ENCODE measurements at regions not wholly inside any gene's neighbourhood (a gene's known extent, or its start where the extent isn't known, plus 50 kb on each side); places are given as distances from the start of the nearest gene placed in this dataset.
"Not testable (repeated sequence)": the region's sequence is repeated elsewhere in the genome, so short reads cannot be mapped to it uniquely, and the experiment has no call there.

DNA sequence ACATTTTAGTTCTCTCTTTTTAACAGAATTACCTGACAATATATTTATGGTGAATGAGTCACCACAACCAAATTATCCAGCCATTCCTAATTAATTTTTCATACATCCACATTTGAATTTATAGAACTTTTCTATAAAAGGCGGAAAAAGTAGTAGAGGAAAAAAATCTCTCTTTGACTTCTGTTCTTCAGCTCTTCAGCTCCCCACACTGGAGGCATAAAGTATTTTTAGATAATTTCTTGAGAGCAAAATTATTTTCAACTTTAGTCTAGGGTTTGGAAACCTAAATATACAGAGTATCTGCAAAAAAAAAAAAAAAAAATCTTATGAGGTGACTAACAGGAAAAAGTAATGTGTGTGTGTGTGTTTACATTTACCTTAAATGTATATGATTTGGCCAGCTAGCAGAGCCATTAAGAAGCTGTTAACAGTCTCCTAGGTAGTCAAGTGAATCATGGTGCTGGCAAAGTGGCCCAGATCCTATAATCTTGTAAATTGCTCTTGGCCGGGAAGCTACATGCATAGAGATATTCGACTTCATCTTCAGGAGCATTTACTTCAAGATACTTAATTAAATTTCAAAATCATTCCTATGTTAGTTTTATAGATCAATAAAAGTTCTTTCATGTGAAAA is 383.1 kb upstream of the STEAP1 start:
- no peak for DNase-seq

DNA sequence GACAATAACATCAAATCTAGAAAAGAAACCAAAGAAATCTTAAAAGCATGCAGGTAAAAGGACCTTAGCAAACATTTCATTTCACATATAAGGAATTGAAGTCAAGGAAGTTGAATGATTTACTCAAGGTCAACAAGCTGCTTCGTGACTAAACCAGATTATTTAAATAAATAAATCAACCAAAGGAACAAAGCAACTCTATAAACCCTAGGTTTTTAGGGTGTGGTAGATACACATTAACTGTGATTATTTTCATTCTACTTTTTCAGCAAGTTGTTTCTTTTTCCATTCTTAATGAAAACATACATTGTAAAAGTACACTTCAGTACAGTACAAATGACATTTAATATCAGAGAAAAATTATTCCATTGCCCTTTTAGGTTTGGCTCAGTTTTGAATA is 382.0 kb upstream of the STEAP1 start:
- DNase-seq = no peak

DNA sequence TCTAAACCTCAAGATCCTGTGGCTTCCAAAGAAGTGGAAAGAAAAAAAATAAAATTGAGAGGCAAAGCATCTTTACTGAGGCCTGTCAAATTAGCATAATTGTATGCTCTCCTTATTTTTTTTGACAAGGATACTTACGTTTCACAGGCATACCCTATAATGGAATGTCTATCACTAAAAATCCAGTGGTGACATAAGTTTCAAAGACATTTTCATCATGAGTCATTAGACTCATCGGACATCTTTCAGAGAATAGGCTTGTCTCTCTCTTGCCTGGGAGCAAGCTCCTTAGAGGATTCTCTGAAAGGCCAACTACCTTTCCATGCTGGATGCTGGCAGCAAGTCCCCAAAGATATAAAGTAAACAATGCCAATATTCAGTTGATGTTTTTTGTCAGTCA is 380.7 kb upstream of the STEAP1 start:
- no peak for DNase-seq

DNA sequence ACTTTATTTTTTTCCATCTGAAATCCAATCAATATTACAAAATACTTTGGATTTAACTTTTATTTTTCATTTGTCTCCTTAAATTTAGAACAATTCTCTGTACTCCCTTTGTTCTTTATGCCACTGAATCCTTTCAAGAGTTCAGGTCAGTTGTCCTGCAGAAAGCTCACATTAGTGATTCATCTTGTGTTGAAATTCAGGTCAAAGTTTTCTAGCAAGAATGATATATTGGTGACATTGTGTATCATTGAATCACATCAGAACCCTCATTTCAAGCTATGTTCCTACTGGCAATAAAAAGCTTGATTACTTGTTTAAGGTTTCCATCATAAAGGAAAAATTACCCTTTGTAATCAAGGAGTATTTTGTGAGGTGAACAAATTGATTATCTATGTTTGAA is 378.8 kb upstream of the STEAP1 start:
- DNase-seq = no peak

DNA sequence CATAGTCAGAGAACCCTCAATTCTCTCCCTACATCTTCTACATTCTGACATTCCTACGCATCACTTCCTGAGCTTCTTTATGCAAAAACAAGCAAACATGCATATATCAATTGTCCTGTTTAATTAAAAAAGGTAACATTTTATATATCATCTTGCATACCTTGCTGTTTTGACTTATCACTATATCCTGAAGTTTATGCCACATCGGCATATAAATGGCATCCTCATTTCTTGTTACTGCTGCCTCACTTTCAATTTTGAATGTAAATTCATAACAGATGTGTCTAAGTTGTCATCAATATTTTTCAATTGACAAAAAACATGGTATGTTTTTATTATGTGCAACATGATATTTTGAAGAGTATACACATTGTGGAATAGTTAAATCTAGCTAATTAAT is 377.3 kb upstream of the STEAP1 start:
- no peak for DNase-seq

DNA sequence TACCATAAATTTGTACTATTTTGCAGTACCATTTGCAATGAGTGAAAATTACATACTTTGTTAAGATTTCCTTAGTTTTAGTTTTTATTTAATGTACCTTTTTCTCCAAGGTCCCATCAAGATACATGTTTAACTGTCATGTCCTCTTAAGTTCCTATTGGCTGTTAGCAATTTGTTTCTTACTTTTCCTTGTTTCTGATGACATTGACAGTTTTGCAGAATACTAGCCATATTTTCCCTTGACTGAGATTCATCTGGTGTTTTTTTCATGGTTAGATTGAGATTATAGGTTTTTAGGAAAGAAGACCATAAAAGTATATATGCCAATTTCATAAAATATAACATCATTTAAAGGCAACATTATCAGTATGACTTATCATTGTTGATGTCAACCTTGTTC is 376.8 kb upstream of the STEAP1 start:
- no peak for DNase-seq

DNA sequence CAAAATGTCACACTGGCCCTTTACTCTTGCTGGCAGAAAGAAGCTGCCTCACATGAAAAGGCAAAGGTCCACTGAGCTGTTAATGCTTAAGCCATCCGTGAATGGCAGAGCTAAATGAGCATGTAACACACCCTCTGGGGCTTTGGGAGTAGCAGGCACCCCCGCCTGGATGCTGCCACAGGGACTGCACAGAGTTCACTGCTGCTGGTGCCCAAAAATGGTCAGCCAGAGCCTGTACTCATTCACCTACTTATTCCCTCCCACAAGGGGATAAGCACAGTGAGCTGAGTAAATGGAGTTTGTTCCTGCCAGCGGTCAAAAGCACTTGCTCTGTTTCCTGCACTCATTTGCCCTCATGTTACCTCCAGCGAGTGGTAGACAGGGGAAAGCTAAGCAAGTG is 374.0 kb upstream of the STEAP1 start:
- DNase-seq = no peak

DNA sequence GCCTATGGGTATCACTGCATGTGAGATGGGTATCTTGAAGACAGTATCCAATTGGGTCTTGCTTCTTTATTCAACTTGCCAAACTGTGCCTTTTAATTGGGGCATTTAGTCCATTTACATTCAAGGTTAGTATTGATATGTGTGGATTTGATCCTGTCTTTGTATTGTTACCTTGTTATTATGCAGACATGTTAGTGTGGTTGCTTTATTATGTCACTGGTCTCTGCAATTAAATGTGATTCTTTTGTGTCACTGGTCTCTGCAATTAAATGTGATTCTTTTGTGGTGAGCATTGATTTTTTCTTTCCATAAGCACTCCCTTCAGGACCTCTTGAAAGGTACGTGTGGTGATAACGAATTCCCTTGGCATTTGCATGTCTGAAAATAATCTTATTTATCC is 357.8 kb upstream of the STEAP1 start:
- DNase-seq = no peak

DNA sequence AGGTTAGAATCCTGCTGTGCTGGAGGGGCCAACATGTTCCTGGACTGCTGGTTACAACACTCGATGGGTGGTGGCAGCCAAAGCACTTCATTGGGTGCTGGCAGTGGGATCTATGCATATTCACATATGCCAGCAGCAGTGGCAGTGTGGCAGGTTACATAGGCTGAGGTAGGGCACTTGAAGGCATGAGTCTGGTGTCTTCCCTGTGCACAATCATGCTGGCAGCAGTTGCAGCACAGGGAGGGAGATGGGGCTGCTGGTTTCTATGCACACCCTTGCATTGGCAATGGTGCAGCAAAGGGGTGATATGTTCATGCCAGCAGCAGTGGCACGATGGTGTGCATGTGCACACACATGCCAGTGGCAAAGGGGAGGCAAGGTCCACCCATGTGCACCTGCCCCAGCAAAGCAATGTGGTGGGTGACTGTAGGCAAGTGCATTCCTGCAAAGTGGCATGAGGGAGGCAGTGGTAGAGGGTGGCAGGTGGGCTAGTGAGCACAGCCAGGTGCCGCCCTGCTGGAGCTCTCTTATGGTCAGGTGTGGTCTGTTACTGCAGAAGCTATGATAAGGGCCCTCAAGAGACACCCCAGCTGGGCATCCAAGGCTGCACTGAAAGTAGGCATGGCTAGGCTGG is 356.2 kb upstream of the STEAP1 start:
- no peak for DNase-seq

DNA sequence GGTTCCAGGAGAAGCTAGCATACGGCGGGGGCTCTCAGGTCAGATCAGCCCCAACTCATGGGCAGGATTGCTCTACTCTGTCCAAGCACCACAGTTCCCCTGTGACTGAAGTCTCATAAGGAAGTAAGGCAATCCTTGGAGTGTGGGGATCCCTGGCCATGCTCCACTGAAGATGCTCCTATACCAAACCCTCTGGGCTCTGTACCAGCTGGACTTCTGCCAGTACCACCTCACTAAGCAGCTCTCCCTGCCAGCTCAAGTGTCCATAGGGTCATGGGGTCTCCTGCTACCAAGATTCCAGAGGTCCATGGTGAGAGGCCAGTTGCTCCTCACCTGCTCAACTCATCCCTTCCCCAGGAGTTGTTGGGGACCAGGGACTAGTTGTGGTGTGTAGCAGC is 355.7 kb upstream of the STEAP1 start:
- no peak for DNase-seq

DNA sequence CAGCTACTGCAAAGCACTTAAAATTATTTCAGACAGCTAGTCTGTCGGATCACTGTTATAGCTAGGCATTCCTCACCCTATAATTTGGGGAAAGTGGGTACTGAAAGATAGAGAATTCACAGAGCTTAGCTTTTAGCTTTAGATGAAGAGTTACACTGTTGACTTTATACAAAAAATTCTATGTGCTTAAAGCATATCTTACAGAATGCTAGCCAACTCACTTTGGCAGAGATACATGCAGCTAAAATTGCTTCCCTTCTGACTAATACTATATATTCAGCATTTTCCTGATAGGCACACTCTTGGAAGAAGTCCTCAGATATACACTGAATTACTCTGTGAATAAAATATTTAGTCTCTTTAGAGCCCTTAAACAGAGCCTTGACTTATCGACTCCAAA is 353.5 kb upstream of the STEAP1 start:
- DNase-seq = no peak

DNA sequence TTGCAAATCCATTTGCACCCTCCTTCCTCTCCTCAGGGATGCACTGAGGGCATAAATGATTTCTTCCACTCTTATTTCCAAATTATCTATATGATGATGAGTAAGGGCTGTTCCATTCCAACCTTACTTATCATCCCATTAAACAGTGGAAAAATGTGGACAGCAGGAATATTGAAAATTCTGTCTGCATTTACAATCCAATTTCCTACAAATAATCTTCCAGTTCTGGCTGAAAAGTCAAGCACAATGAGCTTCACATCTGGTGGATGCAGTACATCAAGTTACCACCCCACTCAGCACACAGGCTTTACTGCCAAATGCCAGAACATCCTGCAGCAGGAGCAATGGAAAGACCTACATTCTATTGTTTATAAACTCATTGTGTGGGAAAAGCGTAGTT is 345.0 kb upstream of the STEAP1 start:
- DNase-seq = no peak

DNA sequence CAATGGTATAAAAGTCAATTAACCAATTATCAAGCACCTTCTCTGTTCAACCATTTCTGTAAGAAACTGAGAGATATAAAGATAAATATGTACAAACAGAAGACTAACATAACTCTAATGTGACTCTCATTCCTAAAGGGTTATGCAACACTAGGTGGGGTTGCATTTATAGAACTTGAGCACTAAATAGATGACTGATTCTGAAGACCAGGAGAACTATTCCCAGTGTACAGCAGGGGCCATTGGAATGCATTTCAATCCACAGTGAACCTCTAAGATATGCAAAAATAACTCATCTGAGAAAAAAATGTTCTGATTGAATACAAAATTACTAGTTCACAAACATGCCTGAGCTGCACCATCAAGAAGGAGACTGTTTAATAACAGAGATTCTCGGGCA is 341.2 kb upstream of the STEAP1 start:
- DNase-seq = no peak

DNA sequence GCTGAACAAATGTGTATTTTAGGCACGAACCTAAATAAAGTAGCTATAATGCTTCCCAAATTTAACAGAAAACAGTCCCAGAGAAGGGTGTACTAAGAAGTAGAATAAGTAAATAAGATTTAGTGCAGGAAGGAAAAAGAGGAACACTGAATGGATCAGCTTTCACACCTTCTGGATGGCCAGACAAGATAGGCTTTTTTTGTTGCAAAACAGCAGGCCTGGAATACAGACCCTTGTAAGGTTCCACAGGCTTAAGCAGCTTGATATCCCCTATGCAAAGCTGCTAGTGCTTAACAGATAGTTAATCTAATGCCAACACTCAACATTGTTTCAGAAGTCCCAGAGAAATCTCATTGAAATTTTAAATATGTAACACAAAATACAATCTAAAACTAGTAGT is 328.1 kb upstream of the STEAP1 start:
- DNase-seq = no peak

DNA sequence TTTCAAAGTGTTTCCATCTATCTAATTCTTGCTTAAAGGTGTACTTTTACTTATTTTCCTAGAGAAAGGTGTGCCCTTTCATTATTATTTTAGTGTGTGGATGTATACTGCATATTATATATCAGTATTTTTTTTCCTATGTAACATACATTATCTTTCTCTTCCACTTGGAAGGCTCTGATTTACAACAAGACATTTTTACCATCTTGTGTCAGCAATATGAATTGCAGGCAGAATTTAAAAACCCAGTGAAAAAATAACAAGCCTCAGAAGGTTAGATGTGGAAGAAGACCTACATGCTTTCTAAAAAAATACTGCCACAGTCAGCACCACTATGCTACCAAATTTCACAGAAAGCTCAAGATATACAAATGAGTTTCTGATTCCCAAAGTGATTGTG is 327.7 kb upstream of the STEAP1 start:
- no peak for DNase-seq

DNA sequence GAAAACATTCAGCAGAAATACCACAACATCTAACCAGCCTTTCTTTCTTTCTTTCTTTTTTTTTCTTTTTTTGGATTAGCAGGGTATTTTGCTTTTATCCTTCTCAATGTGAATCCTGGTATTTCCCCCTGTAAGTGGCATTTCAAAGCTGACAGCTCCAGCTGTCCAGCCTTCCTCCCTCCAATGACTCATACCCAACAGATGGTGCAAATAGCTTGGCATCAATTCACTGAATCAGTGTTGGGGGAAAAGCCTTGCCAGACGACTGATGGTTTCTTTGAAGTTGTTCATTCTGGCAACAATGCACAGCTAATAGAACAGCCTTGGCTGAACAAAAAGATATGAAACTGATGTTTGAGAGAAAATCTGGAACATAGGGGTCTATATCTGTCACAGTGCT is 316.8 kb upstream of the STEAP1 start:
- DNase-seq = peak in 4 of 56 donors; percentile 4 to 35 (median 5)

DNA sequence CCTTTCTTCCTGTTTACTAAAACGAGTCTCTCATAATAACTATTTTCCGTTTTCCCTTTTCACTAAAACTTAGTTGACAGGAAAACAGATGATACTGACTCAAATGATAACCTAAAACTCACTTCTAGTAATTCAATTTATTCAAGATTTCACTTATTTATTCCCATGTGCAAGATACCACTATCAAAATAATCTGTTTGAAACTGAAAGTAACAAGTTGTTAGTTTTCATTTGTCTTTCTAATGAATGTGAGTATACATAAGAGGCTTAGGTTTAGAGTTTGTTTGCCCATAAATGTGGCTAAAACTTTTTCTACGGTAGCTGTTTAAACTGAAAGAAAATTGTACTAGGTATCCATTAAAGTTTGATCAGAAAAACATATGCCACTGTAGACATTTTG is 314.9 kb upstream of the STEAP1 start:
- no peak for DNase-seq

DNA sequence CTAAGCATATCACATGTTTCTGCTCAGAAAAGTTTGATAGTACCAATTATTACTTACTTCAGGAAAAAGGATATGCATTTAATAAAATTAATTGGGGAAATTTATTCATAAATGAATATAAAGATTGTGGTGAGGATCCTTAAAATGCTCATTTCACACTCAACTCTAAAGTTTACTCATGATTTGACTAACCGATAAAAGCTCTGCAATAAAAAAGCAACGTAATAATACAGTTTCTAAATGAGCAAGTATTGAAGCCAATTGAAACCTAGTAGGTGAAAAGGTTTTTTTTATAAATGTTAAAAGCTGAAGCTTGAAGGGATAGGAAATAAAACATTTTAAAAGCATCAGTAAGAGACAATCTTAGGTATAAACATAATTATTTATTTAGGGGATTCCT is 308.3 kb upstream of the STEAP1 start:
- no peak for DNase-seq

DNA sequence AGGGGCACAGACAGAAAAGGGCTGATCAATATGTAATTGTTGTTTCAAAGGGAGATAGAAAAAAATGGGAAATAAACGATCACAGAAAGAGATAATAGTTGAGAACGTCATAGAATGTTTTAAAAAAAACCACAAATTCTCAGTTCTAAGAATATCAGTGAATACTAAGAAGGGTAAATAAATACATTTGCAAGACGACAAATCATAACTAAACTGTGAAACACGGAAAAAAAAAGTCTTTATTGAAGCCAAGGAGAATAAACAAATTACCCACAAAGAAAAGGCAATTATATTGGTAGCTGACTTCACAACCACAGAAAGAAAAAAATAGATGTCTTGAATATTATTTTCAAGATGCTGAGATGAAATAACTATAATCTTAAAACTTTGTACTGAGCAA is 305.2 kb upstream of the STEAP1 start:
- DNase-seq = no peak

DNA sequence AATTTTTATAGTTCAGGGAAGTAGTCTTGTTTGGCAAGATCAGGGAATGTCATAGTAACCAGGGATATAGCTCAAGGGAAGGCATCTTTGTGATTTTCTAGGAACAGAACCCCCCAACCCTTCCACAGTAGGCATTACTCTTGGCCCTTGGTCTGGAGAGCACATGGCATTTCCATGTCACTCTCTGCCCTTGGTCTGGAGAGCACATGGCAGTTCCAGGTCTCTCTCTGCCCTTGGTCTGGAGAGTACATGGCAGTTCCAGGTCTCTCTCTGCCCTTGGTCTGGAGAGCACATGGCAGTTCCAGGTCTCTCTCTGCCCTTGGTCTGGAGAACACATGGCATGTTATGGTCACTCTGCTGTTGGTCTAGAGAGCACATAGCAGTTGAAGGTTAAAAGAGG is 297.2 kb upstream of the STEAP1 start:
- DNase-seq = not testable (repeated sequence)

DNA sequence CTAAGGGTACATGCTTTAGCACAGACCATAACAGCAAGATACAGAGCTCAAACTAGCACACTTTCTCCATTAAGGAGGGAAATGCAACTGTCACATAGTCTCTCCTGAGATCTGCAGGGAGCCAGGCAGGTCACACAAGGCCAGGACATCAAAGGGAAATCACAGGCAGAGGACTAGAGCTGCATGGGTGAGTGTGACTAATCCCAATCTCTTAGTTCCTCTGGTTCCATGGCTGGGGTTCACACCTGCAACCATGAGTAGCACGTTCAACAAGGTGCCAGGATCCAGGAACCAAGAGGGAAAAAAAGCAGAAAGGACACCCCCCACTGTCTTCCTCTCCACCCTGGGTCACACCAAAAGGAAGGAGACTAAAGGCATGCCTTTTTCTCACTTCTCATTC is 296.5 kb upstream of the STEAP1 start:
- DNase-seq = no peak

DNA sequence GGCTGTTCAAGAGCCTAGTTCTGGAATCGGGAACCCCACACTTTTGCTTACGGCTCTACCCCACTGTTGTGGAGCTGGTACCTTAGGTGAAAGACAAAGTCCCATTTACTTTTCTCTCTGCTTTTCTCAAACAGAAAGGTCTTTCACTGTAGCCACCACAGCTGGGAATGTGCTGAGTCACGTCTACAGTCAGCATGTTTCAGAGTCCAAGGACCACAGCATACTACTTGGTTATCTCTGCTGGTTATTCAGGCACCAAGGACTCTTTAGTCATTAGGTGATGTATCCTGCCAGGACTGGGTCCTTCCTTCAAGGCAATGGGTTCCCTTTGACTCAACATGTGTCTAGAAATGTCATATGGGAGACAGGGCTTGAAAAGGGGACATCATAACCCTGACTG is 266.8 kb upstream of the STEAP1 start:
- peak in 1 of 56 donors; percentile 1 for DNase-seq

DNA sequence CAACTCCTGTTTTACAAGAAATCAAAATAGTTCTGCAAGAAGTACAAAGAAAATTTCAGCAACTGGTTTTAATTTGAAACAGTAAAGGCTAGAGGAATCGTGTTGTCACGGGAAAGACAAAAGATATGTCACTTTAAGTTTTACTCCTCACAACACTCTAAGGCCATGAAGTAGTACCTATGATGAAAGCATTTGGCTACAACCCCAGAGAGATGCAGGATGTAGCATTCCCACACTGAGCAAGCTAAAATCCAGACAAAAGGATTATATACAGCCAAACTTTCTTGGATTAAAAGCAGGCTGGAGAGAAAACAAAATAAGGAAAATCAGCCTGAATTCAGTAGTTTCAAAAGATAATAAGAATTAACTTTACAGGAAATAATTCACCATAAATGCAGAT is 245.5 kb upstream of the STEAP1 start:
- DNase-seq = no peak

DNA sequence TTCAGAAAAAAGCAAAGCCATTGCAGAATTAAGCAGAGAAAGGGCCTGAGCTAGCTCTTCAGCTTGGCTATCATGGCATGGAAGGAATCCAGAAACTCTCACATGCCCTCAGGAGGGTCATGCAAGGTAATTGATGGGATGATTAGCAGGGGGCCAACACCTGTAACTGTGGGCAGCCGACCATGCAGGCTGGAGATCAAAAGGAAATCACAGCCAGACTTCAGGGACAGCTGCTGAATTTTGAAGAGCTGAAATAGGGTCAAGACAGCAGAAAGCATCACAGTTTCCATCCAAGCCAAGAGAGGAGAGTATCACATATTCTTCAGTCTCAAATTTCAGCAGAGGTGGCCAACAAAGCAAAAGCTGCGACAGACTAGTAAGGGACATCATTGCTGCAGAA is 239.6 kb upstream of the STEAP1 start:
- no peak for DNase-seq
